ENCODE measurements at regions not wholly inside any gene's neighbourhood (a gene's known extent, or its start where the extent isn't known, plus 50 kb on each side); places are given as distances from the start of the nearest gene placed in this dataset.

DNA sequence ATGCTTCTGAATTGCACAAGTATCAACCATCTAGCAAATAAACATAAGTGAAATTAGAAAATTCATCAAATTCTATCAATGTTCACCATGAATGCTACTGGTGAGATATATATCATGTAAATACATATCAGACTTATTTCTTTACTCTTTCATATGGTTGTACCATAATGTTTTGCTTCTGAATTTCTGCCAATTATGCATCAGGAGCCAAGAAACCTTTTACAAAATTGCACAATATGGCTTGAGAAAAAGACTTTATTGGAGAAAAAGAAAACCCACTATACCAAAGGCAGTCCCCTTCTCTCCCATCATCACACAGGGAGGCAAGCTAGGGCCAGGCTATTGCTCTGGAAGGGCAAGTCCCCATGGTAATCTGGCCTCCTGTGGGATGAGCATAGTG, 402.6 kb downstream of the C6orf118 start (continued):
- TF ChIP-seq, protein P1, sequence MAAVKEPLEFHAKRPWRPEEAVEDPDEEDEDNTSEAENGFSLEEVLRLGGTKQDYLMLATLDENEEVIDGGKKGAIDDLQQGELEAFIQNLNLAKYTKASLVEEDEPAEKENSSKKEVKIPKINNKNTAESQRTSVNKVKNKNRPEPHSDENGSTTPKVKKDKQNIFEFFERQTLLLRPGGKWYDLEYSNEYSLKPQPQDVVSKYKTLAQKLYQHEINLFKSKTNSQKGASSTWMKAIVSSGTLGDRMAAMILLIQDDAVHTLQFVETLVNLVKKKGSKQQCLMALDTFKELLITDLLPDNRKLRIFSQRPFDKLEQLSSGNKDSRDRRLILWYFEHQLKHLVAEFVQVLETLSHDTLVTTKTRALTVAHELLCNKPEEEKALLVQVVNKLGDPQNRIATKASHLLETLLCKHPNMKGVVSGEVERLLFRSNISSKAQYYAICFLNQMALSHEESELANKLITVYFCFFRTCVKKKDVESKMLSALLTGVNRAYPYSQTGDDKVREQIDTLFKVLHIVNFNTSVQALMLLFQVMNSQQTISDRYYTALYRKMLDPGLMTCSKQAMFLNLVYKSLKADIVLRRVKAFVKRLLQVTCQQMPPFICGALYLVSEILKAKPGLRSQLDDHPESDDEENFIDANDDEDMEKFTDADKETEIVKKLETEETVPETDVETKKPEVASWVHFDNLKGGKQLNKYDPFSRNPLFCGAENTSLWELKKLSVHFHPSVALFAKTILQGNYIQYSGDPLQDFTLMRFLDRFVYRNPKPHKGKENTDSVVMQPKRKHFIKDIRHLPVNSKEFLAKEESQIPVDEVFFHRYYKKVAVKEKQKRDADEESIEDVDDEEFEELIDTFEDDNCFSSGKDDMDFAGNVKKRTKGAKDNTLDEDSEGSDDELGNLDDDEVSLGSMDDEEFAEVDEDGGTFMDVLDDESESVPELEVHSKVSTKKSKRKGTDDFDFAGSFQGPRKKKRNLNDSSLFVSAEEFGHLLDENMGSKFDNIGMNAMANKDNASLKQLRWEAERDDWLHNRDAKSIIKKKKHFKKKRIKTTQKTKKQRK (IDR thresholded peaks at IDR 0.05; ENCODE audit: borderline replicate concordance, low read depth, low read length) = no peak

DNA sequence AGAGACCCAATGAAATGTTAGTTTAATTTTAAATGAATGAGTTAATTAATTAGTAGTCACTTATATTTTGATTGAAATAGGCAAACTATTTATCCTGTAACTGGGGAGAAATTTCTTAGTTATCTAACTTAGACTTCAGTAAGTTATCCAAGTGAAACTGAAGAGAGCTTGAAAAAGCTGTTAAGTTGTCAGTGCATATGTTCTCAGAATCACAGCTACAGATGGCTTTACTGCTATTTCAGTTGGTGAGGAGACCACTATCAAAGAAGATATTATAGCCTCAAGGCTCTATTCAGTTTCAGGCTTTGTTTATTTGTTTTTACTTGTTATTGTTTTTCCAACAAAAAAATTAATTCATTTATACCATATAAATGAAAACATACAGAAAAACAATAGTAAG, 404.1 kb downstream of the C6orf118 start:
- DNase-seq (ENCODE audit: extremely low read depth in 1 of 4, low spot score in 3 of 4) = no peak
- H3K4me2 ChIP-seq (ENCODE audit: insufficient read depth, low read length) = no peak overlapping the region
- no peaks in the 10 kb centered on the region for H3K9me1 ChIP-seq (ENCODE audit: control insufficient read depth, insufficient read depth, low read length)
- H3K79me2 ChIP-seq (ENCODE audit: control insufficient read depth, insufficient read depth, low read length) = no peaks in the 10 kb centered on the region
- no peak overlapping the region for H3K4me3 ChIP-seq
- BruUV-seq (replicated peaks) = no TSS peak
- no peak overlapping the region for H3K9ac ChIP-seq (ENCODE audit: insufficient read depth in 1 of 2, low read depth in 2 of 2, low read length in 2 of 2)
- no peak for ATAC-seq
- H2AFZ ChIP-seq (ENCODE audit: low read depth, low read length) = no peak overlapping the region
- no peaks in the 10 kb centered on the region for H3K4me1 ChIP-seq (replicated peaks in 1 of 2; ENCODE audit: control insufficient read depth in 2 of 2, insufficient read depth in 2 of 2, low read length in 2 of 2)
- H4K20me1 ChIP-seq (replicated peaks; ENCODE audit: control insufficient read depth, insufficient read depth, low read length) = no peaks in the 10 kb centered on the region
- H3K27ac ChIP-seq (ENCODE audit: extremely low read depth, low read depth, low read length) = no peak overlapping the region
- no peaks in the 10 kb centered on the region for H3K9me3 ChIP-seq (replicated peaks; ENCODE audit: control insufficient read depth, insufficient read depth, low read depth, low read length)
- POLR2A ChIA-PET = no interaction called here
- no peaks in the 10 kb centered on the region for H3K27me3 ChIP-seq (ENCODE audit: control insufficient read depth in 2 of 2, insufficient read depth in 2 of 2, low read length in 2 of 2)
- FAIRE-seq = no peak
- in situ Hi-C loops (cut with MboI) = no loop called here
- no peaks in the 10 kb centered on the region for H3K36me3 ChIP-seq (ENCODE audit: control insufficient read depth, insufficient read depth, low read length)
- TF ChIP-seq TCF3 (CRISPR knock-in tag; IDR thresholded peaks at IDR 0.05) = no peak
- CTCF ChIA-PET (ENCODE audit: low intra/inter-chr PET ratio) = no interaction called here
- intact Hi-C loops (cut with micrococcal nuclease) = no loop called here

All from K562 (cell line).